GM18508 (cell line): ENCODE measurements at regions not wholly inside any gene's neighbourhood (a gene's known extent, or its start where the extent isn't known, plus 50 kb on each side); places are given as distances from the start of the nearest gene placed in this dataset.

Source experiments
- ATAC-seq: cut with Tn5 transposase; IDR thresholded peaks from one replicate; pipeline ENCODE4 v1.9.1; 2021; ENCODE audit warnings: moderate number of reproducible peaks; ENCODE audit not compliant: insufficient read depth, unreplicated experiment

DNA sequence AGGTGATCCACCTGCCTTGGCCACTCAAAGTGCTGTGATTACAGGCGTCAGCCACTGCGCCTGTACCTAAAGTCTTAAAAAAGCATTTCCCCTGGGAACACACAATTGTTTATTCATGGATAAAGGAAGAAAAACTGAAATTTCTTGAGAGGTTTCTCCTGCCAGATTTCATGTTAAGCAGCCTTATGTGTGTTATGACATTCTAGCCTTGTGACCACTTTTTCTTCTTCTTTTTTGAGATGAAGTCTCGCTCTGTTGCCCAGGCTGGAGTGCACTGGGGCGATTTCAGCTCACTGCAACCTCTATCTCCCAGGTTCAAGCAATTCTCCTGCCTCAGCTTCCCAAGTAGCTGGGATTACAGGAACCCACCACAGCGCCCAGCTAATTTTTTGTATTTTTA, 57.8 kb upstream of the PLAC8 start:
- no peak for ATAC-seq

DNA sequence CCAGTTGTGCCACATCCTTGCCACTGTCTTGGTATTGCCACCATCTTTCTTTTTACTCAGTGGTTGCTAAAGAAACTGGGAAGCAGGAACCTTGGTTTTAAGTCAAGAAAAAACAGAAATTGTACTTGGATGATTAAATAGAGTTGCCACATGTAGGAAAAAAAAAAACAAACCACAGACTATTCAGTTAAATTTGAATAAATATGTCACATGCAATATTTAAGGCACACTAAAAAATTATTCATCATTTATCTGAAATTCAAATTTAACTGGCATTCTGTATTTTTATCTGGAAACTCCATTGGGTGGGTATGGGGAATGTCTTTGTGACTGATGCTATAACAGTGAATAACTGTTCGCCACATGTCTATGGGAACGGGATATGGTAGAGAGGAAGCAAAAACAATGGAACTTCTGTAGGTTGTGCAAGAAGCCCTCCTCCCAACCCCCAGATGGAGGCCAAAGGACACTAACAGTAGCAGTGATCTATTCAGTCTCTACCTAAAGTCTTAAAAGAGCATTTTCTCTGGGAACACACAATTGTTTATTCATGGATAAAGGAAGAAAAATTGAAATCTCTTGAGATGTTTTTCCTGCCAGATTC, 57.0 kb upstream of the PLAC8 start:
- ATAC-seq = no peak

DNA sequence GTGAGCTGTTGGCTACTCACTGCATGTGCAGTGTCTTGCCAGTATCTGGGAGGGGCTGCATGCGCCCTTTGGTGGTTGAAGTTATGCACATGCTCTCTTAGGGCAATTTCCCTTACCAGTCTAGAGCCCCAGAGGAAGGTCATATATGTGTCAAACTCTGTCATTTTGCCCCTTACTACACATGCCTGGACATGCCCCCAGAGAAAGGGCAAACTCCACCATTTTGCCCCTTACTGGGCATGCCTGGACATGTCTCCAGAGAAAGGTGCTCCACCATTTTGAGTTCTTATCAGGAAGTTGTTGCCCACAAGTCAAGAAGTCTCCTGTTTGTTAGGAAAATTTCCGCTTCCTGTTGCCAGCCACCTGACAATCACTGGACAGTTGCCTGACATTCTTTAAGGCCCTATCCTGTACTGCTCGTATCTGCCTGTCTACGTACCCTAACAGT, 56.4 kb upstream of the PLAC8 start:
- no peak for ATAC-seq
